ENCODE measurements at regions not wholly inside any gene's neighbourhood (a gene's known extent, or its start where the extent isn't known, plus 50 kb on each side); places are given as distances from the start of the nearest gene placed in this dataset.

DNA sequence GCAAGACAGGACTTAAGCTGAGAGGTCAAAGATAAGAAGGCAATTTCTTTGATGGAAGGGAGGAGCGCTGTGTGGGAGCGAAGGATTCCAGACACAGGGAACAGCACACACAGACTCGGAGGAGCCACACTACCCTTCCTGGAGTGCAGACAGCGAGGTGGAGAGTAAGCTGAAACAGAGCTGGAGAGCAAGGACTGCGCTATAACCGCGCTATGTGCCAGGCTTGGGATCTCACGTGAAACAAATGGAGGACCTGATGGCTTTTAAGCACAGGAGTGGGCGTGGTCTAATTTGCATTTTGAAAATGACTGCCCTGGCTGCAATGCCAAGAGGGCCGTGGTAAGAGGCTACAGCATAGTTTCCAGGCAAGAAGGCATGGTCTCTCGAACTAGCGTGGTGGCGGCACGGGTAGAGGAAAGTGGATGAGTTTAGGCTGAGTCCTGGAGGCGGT is 113.9 kb upstream of the SORBS2 start:
- no peak for DNase-seq

DNA sequence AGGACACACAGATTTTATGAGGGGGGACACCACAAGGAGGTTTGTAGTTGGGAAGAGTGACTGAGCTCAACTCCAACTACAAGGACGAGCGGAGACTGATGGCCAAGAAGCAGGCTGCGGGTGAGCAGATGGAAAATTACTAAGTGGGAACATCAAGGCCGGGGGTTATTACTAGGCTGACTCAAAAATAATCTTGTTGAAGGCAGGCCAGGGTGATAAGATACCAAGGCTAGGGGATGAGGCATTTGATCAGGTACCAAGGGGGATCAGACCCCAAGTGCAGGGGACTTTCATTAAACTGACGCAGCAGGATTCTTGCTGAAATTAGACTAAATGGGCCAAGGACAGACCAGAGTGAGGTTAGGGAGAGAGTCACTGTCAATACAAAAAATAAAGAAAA is 119.4 kb upstream of the SORBS2 start:
- DNase-seq, result no peak

DNA sequence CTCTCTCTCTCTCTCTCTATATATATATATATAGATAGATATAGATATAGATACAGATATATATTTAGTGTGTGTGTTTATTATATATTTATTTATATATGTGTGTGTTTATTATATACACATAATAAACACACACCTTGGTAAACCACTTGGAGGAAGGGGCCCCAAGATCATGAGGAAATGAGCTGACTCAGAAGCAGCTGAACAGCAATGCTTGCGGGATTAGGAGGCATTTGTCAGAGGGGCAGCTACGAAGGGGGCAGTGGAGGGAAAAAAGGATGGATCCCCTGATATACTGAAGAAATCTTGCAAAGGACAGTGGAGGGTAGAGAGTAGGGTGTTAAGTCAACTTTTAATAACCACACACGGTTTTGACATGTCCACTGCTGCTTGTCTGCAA is 120.0 kb upstream of the SORBS2 start:
- DNase-seq, result no peak

DNA sequence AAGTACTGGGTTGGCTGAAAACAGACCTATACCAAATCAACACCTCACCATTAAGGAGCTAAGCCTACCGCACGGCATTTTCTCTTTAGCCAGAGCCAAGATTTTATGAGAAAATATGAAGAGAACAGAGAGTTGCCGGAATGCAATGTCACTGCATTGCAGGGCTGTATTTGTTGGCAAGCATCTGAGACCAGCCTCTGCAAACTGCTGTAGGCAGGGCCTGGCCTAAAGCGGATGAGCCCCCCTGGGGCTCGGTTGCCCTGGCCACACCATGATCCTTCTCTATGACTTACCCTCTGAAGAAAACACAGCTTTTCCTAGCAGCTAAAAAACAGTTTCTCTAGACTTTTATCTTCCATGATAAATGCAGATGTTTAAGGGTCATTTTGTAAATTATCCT is 120.5 kb upstream of the SORBS2 start:
- DNase-seq, result no peak

DNA sequence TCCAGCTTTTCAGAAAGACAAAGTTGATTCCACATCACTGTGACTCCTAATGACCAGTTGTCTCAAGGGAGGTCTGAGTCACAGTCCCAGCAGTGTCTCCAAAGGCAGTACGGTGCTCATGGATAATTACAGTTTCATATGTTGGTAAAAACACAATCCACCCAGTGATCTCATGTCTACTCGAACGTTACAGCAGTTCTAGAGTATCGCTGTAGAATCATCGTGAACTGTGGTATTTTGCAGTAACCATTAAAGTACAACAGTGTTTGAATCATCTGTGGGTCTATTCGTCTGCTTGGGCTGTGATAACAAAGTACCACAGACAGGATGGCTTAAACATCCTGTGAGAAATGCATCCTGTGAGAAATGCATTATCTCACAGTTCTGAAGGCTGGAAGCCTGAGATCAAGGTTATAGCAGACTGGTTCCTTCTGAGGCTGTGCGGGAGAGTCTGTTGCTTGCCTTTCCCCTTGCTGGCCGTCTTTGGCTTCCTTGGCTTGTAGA is 121.1 kb upstream of the SORBS2 start:
- DNase-seq, result no peak

GRCh38 chr4:185936650-185937376 is 124.8 kb upstream of the SORBS2 start:
- no peak for DNase-seq

DNA sequence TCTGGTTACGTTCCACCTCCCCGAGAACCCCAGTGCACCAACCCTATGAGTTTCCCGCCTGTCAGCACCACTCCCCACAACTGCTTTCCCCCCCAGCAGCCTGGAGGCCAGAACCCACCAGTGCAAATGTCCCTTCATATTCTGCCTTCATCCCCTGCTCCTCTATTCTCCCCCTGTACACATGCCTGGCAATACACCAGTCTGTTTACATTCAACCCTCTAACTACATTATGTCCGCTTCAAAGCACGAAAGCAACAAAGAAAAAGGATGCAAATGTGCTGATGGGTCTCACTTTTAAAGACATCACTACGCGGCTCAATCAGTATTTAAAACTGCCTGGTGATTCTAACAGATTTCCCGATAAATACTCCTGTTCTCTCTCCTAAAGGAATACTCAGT is 126.7 kb upstream of the SORBS2 start:
- no peak for DNase-seq

DNA sequence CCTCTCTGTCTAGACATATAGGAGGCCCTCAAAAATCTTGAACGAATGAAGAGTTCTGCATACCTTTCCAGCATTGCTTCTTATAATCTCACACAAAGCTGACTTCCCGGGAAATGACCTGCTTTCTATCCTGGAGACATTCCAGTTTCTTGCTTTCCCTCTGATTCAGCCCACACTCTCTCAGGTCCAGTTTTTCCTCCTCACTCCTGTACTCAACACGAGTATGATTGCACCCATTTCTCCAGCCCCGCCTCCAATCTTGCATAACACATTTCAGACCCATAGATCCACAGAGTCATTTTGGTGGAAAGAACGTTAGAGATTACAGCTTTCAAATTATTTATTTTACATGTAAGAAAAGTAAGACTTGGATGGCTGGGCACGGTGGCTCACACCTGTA is 127.5 kb upstream of the TLR3 start:
- no peak for DNase-seq

DNA sequence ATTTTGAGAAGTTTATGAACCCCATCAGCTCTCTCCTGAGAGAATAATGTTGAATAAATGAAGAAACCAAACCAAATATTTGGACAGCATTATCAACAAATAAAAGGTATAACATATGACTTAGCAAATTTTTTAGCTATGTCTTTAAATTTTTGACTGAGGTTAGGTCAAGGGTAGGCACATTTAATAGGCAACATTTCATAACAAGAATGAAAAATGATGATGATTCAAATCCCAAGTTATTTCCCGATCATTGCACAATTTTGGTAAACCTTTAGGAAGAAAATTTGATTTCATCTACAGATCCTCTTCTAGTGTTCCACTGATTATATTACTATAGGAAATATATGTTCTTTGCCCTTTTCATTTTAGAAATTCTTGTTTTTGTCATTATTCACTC is 123.7 kb upstream of the TLR3 start:
- DNase-seq, result no peak

- DNase-seq, result no peak
Observed at GRCh38 chr4:185945906-185946305, 123.0 kb upstream of the TLR3 start.

DNA sequence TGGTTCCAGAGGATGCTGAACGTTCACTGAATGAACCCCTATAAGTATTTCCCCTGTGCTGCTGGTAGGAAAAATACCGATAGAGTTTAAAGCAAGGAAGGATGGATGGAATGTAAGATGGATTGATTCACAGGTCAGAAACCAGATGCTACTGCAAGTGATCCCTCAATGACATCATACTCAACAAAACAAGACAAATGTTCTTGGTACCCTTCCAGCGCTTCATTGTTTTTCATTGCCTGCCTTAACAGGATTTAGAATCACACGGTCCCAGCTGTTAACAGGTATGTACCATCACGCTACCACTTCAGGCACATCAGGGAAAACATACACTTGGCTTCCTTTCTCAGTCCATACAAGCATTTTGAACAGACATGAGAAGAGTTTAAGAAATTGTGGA is 118.1 kb upstream of the TLR3 start:
- DNase-seq, result no peak

DNA sequence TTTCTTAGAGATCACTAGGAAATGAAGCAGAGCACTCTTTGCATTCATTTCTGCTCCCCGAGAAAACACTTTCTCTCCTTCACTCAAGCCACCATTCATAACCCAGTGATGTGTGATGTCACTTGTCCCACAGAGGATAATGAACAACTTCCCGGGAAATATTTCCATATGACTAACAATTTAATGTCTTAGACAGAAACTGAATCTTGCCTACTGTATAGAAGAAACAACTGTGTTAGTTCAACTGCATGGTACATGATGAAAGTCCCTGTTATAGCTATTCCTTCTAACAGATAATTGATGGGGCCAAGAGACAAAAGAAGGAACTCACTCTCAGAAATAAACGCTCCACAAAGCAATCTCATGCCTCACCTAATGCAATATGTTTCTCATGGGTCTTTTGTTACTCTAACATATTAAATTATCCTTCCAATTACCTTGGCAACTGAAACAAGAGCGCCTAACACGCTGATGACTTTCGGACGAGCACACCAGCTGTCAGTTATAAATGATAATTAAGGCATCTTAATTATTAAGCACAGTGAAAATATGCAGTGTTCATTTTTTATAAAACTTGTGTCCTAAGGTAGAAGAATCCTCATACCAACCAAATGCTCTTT is 113.7 kb upstream of the TLR3 start:
- no peak for DNase-seq

GRCh38 chr4:185955826-185956543 is 113.0 kb upstream of the TLR3 start:
- DNase-seq, result no peak

DNA sequence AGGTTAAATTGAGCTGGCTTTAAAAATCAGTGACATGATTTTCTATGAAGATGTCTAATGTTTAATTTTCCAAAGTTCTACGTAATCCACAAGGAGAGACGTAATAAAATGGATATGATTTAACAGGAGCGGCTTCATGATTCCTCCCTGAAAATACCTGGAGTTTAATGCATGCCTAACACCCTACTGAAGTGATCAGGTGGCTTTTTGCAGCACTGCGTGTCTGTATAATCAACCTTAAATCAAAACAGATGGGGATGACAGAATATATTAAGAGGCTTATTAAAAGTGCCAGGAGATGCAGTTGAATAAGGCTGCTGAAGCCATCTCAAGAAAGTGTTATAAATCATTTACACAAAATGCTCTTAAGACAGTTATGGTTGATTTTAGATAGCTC is 112.4 kb upstream of the TLR3 start:
- DNase-seq, result no peak

GRCh38 chr4:185958094-185958747 is 110.7 kb upstream of the TLR3 start:
- DNase-seq, result no peak

- DNase-seq, result no peak
Observed at GRCh38 chr4:185965426-185966384, 103.3 kb upstream of the TLR3 start.

GRCh38 chr4:185966549-185966948 is 102.4 kb upstream of the TLR3 start:
- DNase-seq, result no peak

- no peak for DNase-seq
Observed at GRCh38 chr4:185966997-185967775, 101.8 kb upstream of the TLR3 start.

- no peak for DNase-seq
Observed at GRCh38 chr4:185969657-185970056, 99.3 kb upstream of the TLR3 start.

GRCh38 chr4:185987961-185988627 is 80.9 kb upstream of the TLR3 start:
- no peak for DNase-seq

All from renal pelvis (tissue), 1 donor.